ENCODE measurements at regions not wholly inside any gene's neighbourhood (a gene's known extent, or its start where the extent isn't known, plus 50 kb on each side); places are given as distances from the start of the nearest gene placed in this dataset.

- DNase-seq (ENCODE audit: low read depth) = no peak
Measured at GRCh38 chr3:5069627-5070026, 52.5 kb upstream of the ARL8B start.

- peak; percentile 87 for DNase-seq (ENCODE audit: low read depth)
Measured at GRCh38 chr3:5071061-5071460, 51.0 kb upstream of the ARL8B start.

- DNase-seq (ENCODE audit: low read depth) = peak; percentile 47
Measured at GRCh38 chr3:5072100-5072816, 49.8 kb upstream of the ARL8B start.

Measured in amniotic epithelial cell (primary cell).